Skeletal muscle cell (primary cell): ENCODE measurements at regions not wholly inside any gene's neighbourhood (a gene's known extent, or its start where the extent isn't known, plus 50 kb on each side); places are given as distances from the start of the nearest gene placed in this dataset.

Experiments used
- DNase-seq: peaks from one replicate; pipeline ENCODE4 v3.0.0-alpha.2; 2010; ENCODE audit warnings: low read depth
- H3K4me3 ChIP-seq: 2 replicates; pipeline ENCODE4 v1.5.1; 2011; ENCODE audit warnings: low read depth, mild to moderate bottlenecking, control low read depth, low read length, moderate library complexity

- H3K4me3 ChIP-seq, result no peak overlapping the region
- no peak for DNase-seq
Observed at GRCh38 chr3:164479978-164480377, 598.3 kb downstream of the SI start.

GRCh38 chr3:164479406-164479805 lies 598.9 kb downstream of the SI start:
- no peak overlapping the region for H3K4me3 ChIP-seq
- DNase-seq, result no peak

GRCh38 chr3:164478323-164478722 lies 600.0 kb downstream of the SI start:
- H3K4me3 ChIP-seq, result no peak overlapping the region
- no peak for DNase-seq

GRCh38 chr3:164477403-164477802 lies 600.9 kb downstream of the SI start:
- DNase-seq, result no peak

DNA sequence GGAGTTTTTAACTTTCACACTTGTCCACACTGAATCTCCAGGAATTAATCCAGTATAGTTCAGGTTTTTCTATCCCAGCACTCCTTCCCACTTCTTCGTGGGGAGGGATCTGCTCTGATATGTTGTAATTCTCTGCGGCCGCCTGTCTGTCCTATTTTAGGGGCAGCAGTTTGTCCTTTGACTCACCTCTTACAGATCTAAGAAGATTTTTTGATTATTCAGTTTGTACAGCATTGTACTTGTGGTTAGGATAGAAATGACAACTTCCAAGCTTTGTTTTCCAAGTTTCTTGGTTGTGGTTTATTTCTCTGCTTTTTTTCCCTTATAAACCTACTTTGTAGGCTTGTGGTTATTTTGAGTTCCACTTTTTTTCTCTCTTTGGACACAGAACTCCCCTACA lies 601.7 kb downstream of the SI start:
- H3K4me3 ChIP-seq, result no peak overlapping the region
- no peak for DNase-seq

More at GRCh38 chr3:164477403-164477802, 600.9 kb downstream of the SI start:
- no peak overlapping the region for H3K4me3 ChIP-seq

- H3K4me3 ChIP-seq, result no peak overlapping the region
- no peak for DNase-seq
Observed at GRCh38 chr3:164470471-164470870, 607.8 kb downstream of the SI start.

- H3K4me3 ChIP-seq, result no peak overlapping the region
Observed at GRCh38 chr3:164468055-164468454, 610.2 kb downstream of the SI start.

GRCh38 chr3:164467007-164467406 lies 611.3 kb downstream of the SI start:
- no peak overlapping the region for H3K4me3 ChIP-seq
- DNase-seq, result no peak

More at GRCh38 chr3:164468055-164468454, 610.2 kb downstream of the SI start:
- no peak for DNase-seq

DNA sequence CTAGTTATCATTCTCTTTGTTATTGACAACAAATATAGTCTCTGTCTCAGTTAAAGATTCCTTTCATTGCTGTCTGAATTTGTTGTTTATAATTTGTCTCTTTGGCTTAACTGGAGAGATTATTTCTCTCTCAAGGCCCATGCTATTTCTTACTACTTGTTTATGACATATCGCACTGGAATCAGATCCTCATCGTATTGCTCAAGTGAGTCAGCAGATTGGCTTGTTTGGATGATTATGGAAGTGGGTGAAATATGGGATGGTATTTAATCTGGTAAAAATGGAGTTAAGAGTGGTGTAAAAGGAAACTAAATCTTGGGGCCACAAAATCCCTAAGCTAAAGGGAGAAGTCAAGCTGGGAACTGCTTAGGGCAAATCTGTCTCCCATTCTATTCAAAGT lies 613.1 kb downstream of the SI start:
- no peak for DNase-seq

DNA sequence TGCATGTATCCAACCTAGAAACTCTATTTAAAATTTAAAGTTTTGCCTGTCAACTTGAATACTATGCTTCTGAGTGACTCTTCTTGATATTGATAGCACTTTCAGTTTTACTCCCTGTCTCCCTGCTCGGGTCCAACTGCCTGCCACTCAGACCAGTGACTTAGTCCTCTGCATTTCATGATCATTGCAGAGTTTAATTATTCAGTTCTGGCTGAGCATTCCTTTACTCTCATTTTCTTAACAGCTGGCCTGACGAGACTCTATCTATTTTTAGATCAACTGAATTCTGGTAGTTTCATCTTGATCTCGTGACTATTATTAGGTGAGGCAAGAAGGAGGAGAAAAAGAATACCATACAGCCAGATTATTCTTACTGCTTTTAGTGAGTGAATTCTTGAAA lies 617.4 kb downstream of the SI start:
- no peak for DNase-seq
- H3K4me3 ChIP-seq, result no peak overlapping the region

More for the DNA sequence above, 613.1 kb downstream of the SI start:
- H3K4me3 ChIP-seq, result no peak overlapping the region

DNA sequence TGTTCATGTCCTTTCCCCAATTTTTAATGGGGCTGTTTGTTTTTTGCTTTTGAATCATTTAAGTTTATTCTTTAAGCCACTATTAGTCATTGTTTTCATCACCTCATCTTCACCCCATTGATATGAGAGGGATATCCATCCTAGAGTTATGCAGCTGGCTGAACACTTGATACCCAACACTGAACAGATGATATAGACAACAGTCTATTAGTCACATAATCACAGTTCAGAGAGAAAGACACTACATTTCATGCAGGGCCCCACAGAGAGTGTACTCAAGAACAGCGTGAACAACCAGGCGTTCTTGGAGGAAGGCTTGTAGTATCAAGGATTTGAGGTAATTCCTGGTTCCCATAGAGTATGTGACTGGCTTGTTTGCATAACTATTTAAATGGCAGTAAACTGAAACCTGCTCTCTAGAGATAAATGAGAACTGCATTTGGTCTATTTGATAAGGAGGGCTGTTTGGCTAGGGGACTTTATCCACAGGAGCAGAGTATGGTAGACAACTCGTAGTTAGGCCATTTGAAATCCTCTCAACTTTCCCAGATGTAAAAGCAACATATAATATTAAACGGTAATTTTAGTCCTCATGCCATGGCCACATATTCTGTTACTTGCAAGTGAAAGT lies 618.7 kb downstream of the SI start:
- H3K4me3 ChIP-seq, result no peak overlapping the region
- no peak for DNase-seq

DNA sequence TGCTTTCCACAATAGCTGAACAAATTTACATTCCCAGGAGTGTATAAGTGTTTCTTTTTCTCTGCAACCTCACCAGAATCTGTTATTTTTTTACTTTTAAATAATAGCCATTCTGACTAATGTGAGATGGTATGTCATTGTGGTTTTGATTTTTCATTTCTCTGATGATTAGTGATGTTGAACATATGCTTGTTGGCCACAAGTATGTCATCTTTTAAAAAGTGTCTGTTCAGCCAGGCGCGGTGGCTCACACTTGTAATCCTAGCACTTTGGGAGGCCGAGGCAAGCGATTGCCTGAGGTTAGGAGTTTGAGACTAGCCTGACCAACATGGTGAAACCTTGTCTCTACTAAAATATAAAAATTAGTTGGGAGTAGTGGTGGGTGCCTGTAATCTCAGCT lies 619.3 kb downstream of the SI start:
- DNase-seq, result no peak
- no peak overlapping the region for H3K4me3 ChIP-seq

DNA sequence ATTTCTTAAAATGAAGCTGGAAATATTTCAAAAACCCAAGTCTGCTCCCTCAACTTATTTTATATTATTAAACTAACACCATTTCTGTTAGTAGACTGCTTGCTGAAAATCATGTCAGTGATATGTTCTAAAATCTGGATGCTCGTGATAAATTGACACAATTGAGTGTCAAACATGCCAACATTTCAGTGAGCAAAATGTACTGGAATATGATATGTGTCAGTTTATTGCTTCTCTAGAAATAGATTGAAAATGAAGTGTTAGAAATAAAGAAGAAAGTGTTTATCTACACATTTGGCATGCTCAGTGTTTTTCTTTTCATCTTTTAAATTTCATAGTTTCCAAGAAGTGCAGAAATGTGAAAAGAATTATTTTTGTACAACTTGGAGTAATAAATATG lies 624.6 kb downstream of the SI start:
- no peak for DNase-seq
- H3K4me3 ChIP-seq, result no peak overlapping the region

GRCh38 chr3:164452707-164453106 lies 625.6 kb downstream of the SI start:
- no peak overlapping the region for H3K4me3 ChIP-seq
- DNase-seq, result no peak

GRCh38 chr3:164451072-164451910 lies 627.0 kb downstream of the SI start:
- DNase-seq, result no peak

GRCh38 chr3:164450276-164450905 lies 627.9 kb downstream of the SI start:
- H3K4me3 ChIP-seq, result no peak overlapping the region
- no peak for DNase-seq

More at GRCh38 chr3:164451072-164451910, 627.0 kb downstream of the SI start:
- no peak overlapping the region for H3K4me3 ChIP-seq

GRCh38 chr3:164419220-164419619 lies 659.1 kb downstream of the SI start:
- no peak overlapping the region for H3K4me3 ChIP-seq
- no peak for DNase-seq

DNA sequence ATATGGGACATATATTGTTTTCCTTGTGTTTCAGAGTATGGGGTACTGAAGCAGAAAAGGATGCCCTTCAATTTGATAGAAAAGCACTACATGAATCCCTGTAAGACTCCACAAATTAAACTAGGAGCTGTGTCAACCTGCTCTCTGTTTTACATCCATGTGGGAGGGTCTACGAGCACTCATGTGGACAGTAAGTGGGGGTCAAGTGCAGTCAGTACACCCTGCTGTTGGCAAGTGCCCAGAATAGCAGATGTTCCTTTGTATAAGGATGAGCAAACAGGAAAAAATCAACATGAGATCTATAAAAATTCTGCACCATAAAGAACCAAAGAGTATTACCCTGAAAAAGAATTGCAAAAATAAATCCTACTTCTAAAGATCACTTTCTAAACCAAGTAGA lies 659.9 kb downstream of the SI start:
- no peak overlapping the region for H3K4me3 ChIP-seq
- no peak for DNase-seq

DNA sequence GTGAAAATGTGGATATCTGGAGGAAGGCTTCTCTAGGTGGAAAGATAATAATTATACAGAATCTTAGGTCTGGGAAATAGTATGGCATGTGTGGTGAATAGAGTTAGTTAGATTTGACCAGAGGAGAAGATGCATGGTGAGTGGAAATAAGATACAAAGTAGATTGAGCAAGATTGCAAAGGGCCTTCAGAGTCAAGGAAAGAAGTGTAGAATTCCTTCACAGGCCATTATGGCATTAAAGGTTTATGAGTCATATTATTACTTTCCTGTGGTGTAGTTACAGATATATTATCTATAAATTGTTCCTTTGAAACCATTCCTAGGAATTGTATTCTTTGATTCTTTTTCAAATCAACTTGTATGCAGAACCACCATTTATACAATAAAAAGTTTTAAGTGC lies 660.3 kb downstream of the SI start:
- no peak for DNase-seq
- H3K4me3 ChIP-seq, result no peak overlapping the region

GRCh38 chr3:164416491-164417222 lies 661.6 kb downstream of the SI start:
- no peak overlapping the region for H3K4me3 ChIP-seq
- DNase-seq, result peak; percentile 7
